ENCODE measurements at regions not wholly inside any gene's neighbourhood (a gene's known extent, or its start where the extent isn't known, plus 50 kb on each side); places are given as distances from the start of the nearest gene placed in this dataset.
A peak's percentile ranks its signal among the peaks of the same experiment; 100 is the strongest.

GRCh38 chr1:198465201-198466144, 75.0 kb downstream of the ATP6V1G3 start (continued):
- TF ChIP-seq ZNF350 (tag by site-specific recombination; IDR thresholded peaks at IDR 0.05) (no peak), ZBTB48 (tag by site-specific recombination; IDR thresholded peaks at IDR 0.05) (no peak), ZNF362 (tag by site-specific recombination; IDR thresholded peaks at IDR 0.05) (0 out of 2 replicates have a peak, but pooled peaks have one; percentile 46), KLF17 (tag by site-specific recombination; IDR thresholded peaks at IDR 0.05) (no peak), ZNF280D (tag by site-specific recombination; IDR thresholded peaks at IDR 0.05) (no peak), ZNF654 (tag by site-specific recombination; IDR thresholded peaks at IDR 0.05; ENCODE audit: low read depth) (peak; percentile 82), ZNF211 (tag by site-specific recombination; IDR thresholded peaks at IDR 0.05; ENCODE audit: low read depth) (no peak)

- Histone ChIP-seq H3K36me3 (ENCODE audit: control insufficient read depth in 2 of 2, insufficient read depth in 1 of 2, low read length in 2 of 2) (no peaks in the 10 kb centered on the region), H3K27ac (ENCODE audit: extremely low read depth, low read depth, low read length) (no peak overlapping the region), H3K4me3 (ENCODE audit: low read depth, low read length) (no peak overlapping the region), H3K4me1 (ENCODE audit: control insufficient read depth, insufficient read depth, low read length) (no peaks in the 10 kb centered on the region), H3K9me3 (ENCODE audit: control insufficient read depth, insufficient read depth, low read depth, low read length) (no peaks in the 10 kb centered on the region)
- ChIA-PET POLR2A (no interaction called here), CTCF (interaction anchor here (0.5 to 1.4 kb wide), 7 partner anchors 23 to 1135 kb away, joined by 3 to 4 read pairs (median 4); no protein-coding TSS in a partner anchor)
- no peak for TF ChIP-seq ZFP37 (tag by site-specific recombination; IDR thresholded peaks at IDR 0.05)
- no peak for TF ChIP-seq ZNF221 (tag by site-specific recombination; IDR thresholded peaks at IDR 0.05; ENCODE audit: borderline replicate concordance)
- no peak for TF ChIP-seq ZNF175 (tag by site-specific recombination; IDR thresholded peaks at IDR 0.05)
- TF ChIP-seq ZEB2 (tag by site-specific recombination; IDR thresholded peaks at IDR 0.05), result no peak
- TF ChIP-seq ZNF514 (tag by site-specific recombination; IDR thresholded peaks at IDR 0.05), result no peak
- TF ChIP-seq BCL11A (tag by site-specific recombination; IDR thresholded peaks at IDR 0.05; ENCODE audit: low read depth), result no peak
- TF ChIP-seq ZNF776 (tag by site-specific recombination; IDR thresholded peaks at IDR 0.05; ENCODE audit: borderline replicate concordance), result no peak
- no peak for TF ChIP-seq ZNF639 (tag by site-specific recombination; IDR thresholded peaks at IDR 0.05)
- TF ChIP-seq ZNF548 (tag by site-specific recombination; IDR thresholded peaks at IDR 0.05), result no peak
- TF ChIP-seq ZBTB21 (tag by site-specific recombination; IDR thresholded peaks at IDR 0.05), result no peak
- no peak for TF ChIP-seq OSR2 (tag by site-specific recombination; IDR thresholded peaks at IDR 0.05)
- TF ChIP-seq ATF2 (tag by site-specific recombination; IDR thresholded peaks at IDR 0.05; ENCODE audit: low read depth), result no peak
- no peak for TF ChIP-seq ZNF354C (tag by site-specific recombination; IDR thresholded peaks at IDR 0.05; ENCODE audit: borderline replicate concordance, low read depth)
Measured at GRCh38 chr1:198463709-198464108, 76.8 kb downstream of the ATP6V1G3 start.
